ENCODE measurements at regions not wholly inside any gene's neighbourhood (a gene's known extent, or its start where the extent isn't known, plus 50 kb on each side); places are given as distances from the start of the nearest gene placed in this dataset.

GRCh38 chr10:123523833-123524232 is 142.3 kb upstream of the GPR26 start:
- CTCF ChIA-PET = interaction anchor here (0.6 kb wide), 2 partner anchors 11 to 100 kb away, joined by 3 to 5 read pairs; no protein-coding TSS in a partner anchor
- DNase-seq (ENCODE audit: low spot score) = no peak
- POLR2A ChIA-PET (ENCODE audit: low non-redundant PET) = no interaction called here
- H3K27ac ChIP-seq = no peak overlapping the region
- no peak for TF ChIP-seq CTCF (conservative IDR thresholded peaks at IDR 0.05; ENCODE audit: low read depth)

GRCh38 chr10:123526356-123527064 is 139.6 kb upstream of the GPR26 start:
- TF ChIP-seq CTCF (conservative IDR thresholded peaks at IDR 0.05; ENCODE audit: low read depth) = no peak
- CTCF ChIA-PET = no interaction called here
- DNase-seq (ENCODE audit: low spot score) = no peak
- POLR2A ChIA-PET (ENCODE audit: low non-redundant PET) = no interaction called here
- no peak overlapping the region for H3K27ac ChIP-seq

DNA sequence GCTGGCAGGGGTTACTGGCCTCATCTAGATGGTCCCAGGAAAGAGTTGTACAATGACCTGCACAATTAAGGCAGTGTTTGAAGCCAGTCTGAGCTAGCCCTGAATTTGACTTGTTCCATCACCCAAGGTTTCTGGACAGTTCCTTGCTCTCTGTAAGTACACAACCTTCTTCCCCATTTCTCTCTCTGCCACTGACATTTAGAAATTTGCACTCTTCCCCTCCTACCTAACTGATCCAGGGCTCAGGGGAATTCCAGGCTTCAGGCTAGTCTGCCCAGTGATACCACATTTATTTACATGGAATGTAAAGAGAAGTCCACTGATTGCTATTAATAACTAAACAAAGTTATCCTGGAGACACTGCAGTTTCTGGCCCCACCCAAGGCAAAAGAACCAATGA is 139.0 kb upstream of the GPR26 start:
- ChIA-PET POLR2A (ENCODE audit: low non-redundant PET) (interaction anchor here (0.6 kb wide), 1 partner anchor 606 kb away, joined by 4 read pairs; no protein-coding TSS in a partner anchor), CTCF (interaction anchor here (0.6 kb wide), 1 partner anchor 285 kb away, joined by 4 read pairs; no protein-coding TSS in a partner anchor)
- TF ChIP-seq CTCF (conservative IDR thresholded peaks at IDR 0.05; ENCODE audit: low read depth) = no peak
- no peak for DNase-seq (ENCODE audit: low spot score)
- no peak overlapping the region for H3K27ac ChIP-seq

DNA sequence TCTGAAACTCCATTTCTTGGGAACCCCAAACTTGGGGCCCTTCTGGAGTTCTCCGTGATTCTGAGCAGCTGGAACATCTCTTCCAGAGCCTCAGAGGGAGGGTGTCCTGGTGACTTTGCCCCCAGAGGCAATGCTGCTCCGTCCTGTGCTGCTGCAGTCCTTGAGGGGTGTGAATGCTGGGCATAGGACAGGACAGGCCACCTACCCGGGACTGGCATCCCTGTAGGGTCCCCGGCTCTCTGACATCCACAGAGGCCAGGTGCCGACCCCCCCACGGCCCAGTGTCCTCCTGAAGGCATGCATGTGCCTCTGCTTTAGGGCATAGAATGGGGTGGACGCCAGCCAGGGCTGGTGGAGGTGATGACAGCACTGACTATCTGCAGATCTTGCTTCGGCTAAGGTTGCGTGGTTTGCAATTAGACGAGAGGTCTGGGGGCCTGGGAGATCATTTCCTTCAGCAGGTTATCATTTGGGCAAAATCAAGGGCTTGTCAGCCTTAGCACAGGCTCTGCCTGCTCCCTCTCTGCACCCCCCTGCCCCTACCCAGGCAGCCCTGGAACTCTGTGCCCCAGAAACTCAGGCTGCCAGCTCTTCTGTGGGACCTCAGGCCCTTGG is 136.9 kb upstream of the GPR26 start:
- TF ChIP-seq CTCF (conservative IDR thresholded peaks at IDR 0.05; ENCODE audit: low read depth) = no peak
- DNase-seq (ENCODE audit: low spot score) = no peak
- CTCF ChIA-PET = interaction anchor here (0.7 kb wide), 1 partner anchor 1314 kb away, joined by 4 read pairs; no protein-coding TSS in a partner anchor
- POLR2A ChIA-PET (ENCODE audit: low non-redundant PET) = no interaction called here
- H3K27ac ChIP-seq = no peak overlapping the region

GRCh38 chr10:123530166-123530870 is 135.8 kb upstream of the GPR26 start:
- H3K27ac ChIP-seq = no peak overlapping the region
- POLR2A ChIA-PET (ENCODE audit: low non-redundant PET) = no interaction called here
- no peak for DNase-seq (ENCODE audit: low spot score)
- TF ChIP-seq CTCF (conservative IDR thresholded peaks at IDR 0.05; ENCODE audit: low read depth) = no peak
- CTCF ChIA-PET = interaction anchor here (0.7 kb wide), 1 partner anchor 1313 kb away, joined by 4 read pairs; no protein-coding TSS in a partner anchor

- ChIA-PET POLR2A (ENCODE audit: low non-redundant PET) (no interaction called here), CTCF (interaction anchor here (0.7 kb wide), 2 partner anchors 68 to 640 kb away, joined by 3 to 4 read pairs; no protein-coding TSS in a partner anchor)
- no peak overlapping the region for H3K27ac ChIP-seq
- no peak for DNase-seq (ENCODE audit: low spot score)
- no peak for TF ChIP-seq CTCF (conservative IDR thresholded peaks at IDR 0.05; ENCODE audit: low read depth)
These were observed 130.8 kb upstream of the GPR26 start for GRCh38 chr10:123535386-123535785.
